Stimulated activated CD8-positive, alpha-beta memory T cell treated with anti-CD3 and anti-CD28 coated beads, Interleukin-12 subunit alpha, Interleukin-12 subunit beta, amount 100 ng/mL, for 4 hours (primary cell): ENCODE measurements at regions not wholly inside any gene's neighbourhood (a gene's known extent, or its start where the extent isn't known, plus 50 kb on each side); places are given as distances from the start of the nearest gene placed in this dataset.
"Not testable (repeated sequence)": the region's sequence is repeated elsewhere in the genome, so short reads cannot be mapped to it uniquely, and the experiment has no call there.

Experiments
- DNase-seq: peaks from one replicate; pipeline ENCODE4 v3.0.0-alpha.2; 2020; ENCODE audit warnings: low read depth

GRCh38 chr7:35971133-35971891 is 170.5 kb downstream of the SEPTIN7 start:
- DNase-seq, result no peak

GRCh38 chr7:35975851-35976454 is 175.1 kb downstream of the SEPTIN7 start:
- DNase-seq, result no peak

- not testable (repeated sequence) for DNase-seq
Measured at GRCh38 chr7:35978816-35979640, 174.0 kb upstream of the EEPD1 start.

- DNase-seq, result no peak
Measured at GRCh38 chr7:35982600-35982999, 170.5 kb upstream of the EEPD1 start.

GRCh38 chr7:35983626-35984025 is 169.4 kb upstream of the EEPD1 start:
- DNase-seq, result no peak

GRCh38 chr7:35985126-35985754 is 167.8 kb upstream of the EEPD1 start:
- peak; percentile 53 for DNase-seq

GRCh38 chr7:35987016-35987415 is 166.0 kb upstream of the EEPD1 start:
- DNase-seq, result no peak

- DNase-seq, result no peak
Measured at GRCh38 chr7:35988105-35988504, 164.9 kb upstream of the EEPD1 start.

GRCh38 chr7:35988818-35989217 is 164.2 kb upstream of the EEPD1 start:
- no peak for DNase-seq

GRCh38 chr7:35991511-35992232 is 161.4 kb upstream of the EEPD1 start:
- DNase-seq, result no peak

GRCh38 chr7:35992436-35992835 is 160.6 kb upstream of the EEPD1 start:
- DNase-seq, result no peak

GRCh38 chr7:35993113-35993512 is 159.9 kb upstream of the EEPD1 start:
- DNase-seq, result no peak

GRCh38 chr7:35993676-35994606 is 159.1 kb upstream of the EEPD1 start:
- DNase-seq, result no peak

- no peak for DNase-seq
Measured at GRCh38 chr7:35995334-35995733, 157.7 kb upstream of the EEPD1 start.

- no peak for DNase-seq
Measured at GRCh38 chr7:35998481-35998880, 154.6 kb upstream of the EEPD1 start.

- DNase-seq, result no peak
Measured at GRCh38 chr7:36001546-36001945, 151.5 kb upstream of the EEPD1 start.

GRCh38 chr7:36002900-36003299 is 150.2 kb upstream of the EEPD1 start:
- DNase-seq, result no peak

- DNase-seq, result no peak
Measured at GRCh38 chr7:36003343-36003742, 149.7 kb upstream of the EEPD1 start.

GRCh38 chr7:36005293-36005692 is 147.8 kb upstream of the EEPD1 start:
- no peak for DNase-seq

GRCh38 chr7:36005876-36006275 is 147.2 kb upstream of the EEPD1 start:
- DNase-seq, result no peak
